CD14-positive monocyte (primary cell): ENCODE measurements at regions not wholly inside any gene's neighbourhood (a gene's known extent, or its start where the extent isn't known, plus 50 kb on each side); places are given as distances from the start of the nearest gene placed in this dataset.

Experiments used
- DNase-seq, 3 donors: peaks; one replicate each; pipeline ENCODE4 v3.0.0-alpha.2; 2011 to 2022
- H2AFZ ChIP-seq: 2 replicates; pipeline ENCODE4 v1.6.0; 2012; ENCODE audit warnings: mild to moderate bottlenecking, low read depth, low read length, inconsistent platforms; ENCODE audit not compliant: insufficient read depth, poor library complexity, severe bottlenecking
- H3K27ac ChIP-seq, 2 donors: 1 replicate in 1 of 2; 2 replicates in 1 of 2; pipeline ENCODE4 v1.5.1; 2012 to 2013; ENCODE audit warnings: low read length in 2 of 2, control low read depth in 1 of 2, inconsistent platforms in 1 of 2, low read depth in 1 of 2, mild to moderate bottlenecking in 1 of 2
- H3K27me3 ChIP-seq, 2 donors: one replicate each; pipeline versions ENCODE4 v1.6.0 to v1.6.1; 2011 to 2013; ENCODE audit warnings: low read length in 2 of 2; ENCODE audit not compliant: control insufficient read depth in 2 of 2, insufficient read depth in 2 of 2
- H3K36me3 ChIP-seq, 2 donors: replicated peaks in 1 of 2; 1 replicate in 1 of 2; 2 replicates in 1 of 2; pipeline versions ENCODE4 v1.5.1 to v1.6.1; 2012 to 2013; ENCODE audit warnings: low read length in 2 of 2, control low read depth in 1 of 2, inconsistent platforms in 1 of 2, mild to moderate bottlenecking in 1 of 2; ENCODE audit not compliant: insufficient read depth in 2 of 2, control insufficient read depth in 1 of 2
- H3K4me1 ChIP-seq, 2 donors: 1 replicate in 1 of 2; 2 replicates in 1 of 2; pipeline versions ENCODE4 v1.5.1 to v1.6.1; 2012 to 2013; ENCODE audit warnings: low read length in 2 of 2, control low read depth in 1 of 2, inconsistent platforms in 1 of 2, mild to moderate bottlenecking in 1 of 2, moderate library complexity in 1 of 2; ENCODE audit not compliant: insufficient read depth in 2 of 2, control insufficient read depth in 1 of 2
- H3K4me2 ChIP-seq: replicated peaks from 2 replicates; pipeline ENCODE3; 2012; ENCODE audit warnings: low read length, moderate library complexity, mild to moderate bottlenecking; ENCODE audit not compliant: poor library complexity, severe bottlenecking; ENCODE audit errors: extremely low read depth
- H3K4me3 ChIP-seq, 3 experiments: fragments of 200-600 bp in 1 of 3; sonication (generic) in 1 of 3; replicated peaks in 1 of 3; 1 replicate in 2 of 3; 2 replicates in 1 of 3; pipeline ENCODE4 v1.5.1; 2011 to 2013; ENCODE audit warnings: low read length in 3 of 3, mild to moderate bottlenecking in 3 of 3, control low read depth in 2 of 3, low read depth in 2 of 3, inconsistent platforms in 1 of 3, moderate library complexity in 1 of 3
- H3K79me2 ChIP-seq: 2 replicates; pipeline ENCODE4 v1.6.0; 2012; ENCODE audit warnings: mild to moderate bottlenecking, control low read depth, inconsistent platforms, low read length, moderate library complexity; ENCODE audit not compliant: insufficient read depth
- H3K9ac ChIP-seq: 2 replicates; pipeline ENCODE4 v1.6.0; 2017; ENCODE audit warnings: low read length, mild to moderate bottlenecking; ENCODE audit not compliant: insufficient read depth, poor library complexity, severe bottlenecking
- H3K9me3 ChIP-seq, 2 donors: replicated peaks in 1 of 2; 1 replicate in 1 of 2; 2 replicates in 1 of 2; pipeline versions ENCODE4 v1.5.1 to v1.6.1; 2012 to 2013; ENCODE audit warnings: low read length in 2 of 2, control low read depth in 1 of 2; ENCODE audit not compliant: control insufficient read depth in 1 of 2, insufficient read depth in 1 of 2
- H4K20me1 ChIP-seq: 2 replicates; pipeline ENCODE4 v1.6.0; 2012; ENCODE audit warnings: mild to moderate bottlenecking, low read length, control low read depth, moderate library complexity; ENCODE audit not compliant: insufficient read depth
- H3K27ac Mint-ChIP-seq, 7 donors: one replicate each; pipeline ENCODE4 v1.8.0; 2020; ENCODE audit warnings: mild to moderate bottlenecking in 7 of 7, mixed read lengths in 7 of 7, moderate library complexity in 6 of 7, inconsistent platforms in 2 of 7
- H3K27me3 Mint-ChIP-seq, 3 donors: one replicate each; pipeline ENCODE4 v1.8.0; 2021 to 2022; ENCODE audit warnings: low read depth in 3 of 3, mild to moderate bottlenecking in 3 of 3, mixed read lengths in 3 of 3, moderate library complexity in 3 of 3, inconsistent platforms in 1 of 3
- H3K36me3 Mint-ChIP-seq, 2 donors: one replicate each; pipeline ENCODE4 v1.8.0; 2020; ENCODE audit warnings: mixed read lengths in 2 of 2, inconsistent platforms in 1 of 2, mild to moderate bottlenecking in 1 of 2
- H3K4me1 Mint-ChIP-seq: one replicate; pipeline ENCODE4 v1.8.0; 2020; ENCODE audit warnings: mild to moderate bottlenecking, mixed read lengths
- H3K4me3 Mint-ChIP-seq, 2 donors: one replicate each; pipeline ENCODE4 v1.8.0; 2020; ENCODE audit warnings: mild to moderate bottlenecking in 2 of 2, mixed read lengths in 2 of 2, moderate library complexity in 1 of 2
- H3K9me3 Mint-ChIP-seq, 7 donors: one replicate each; pipeline ENCODE4 v1.8.0; 2020 to 2022; ENCODE audit warnings: mixed read lengths in 7 of 7, mild to moderate bottlenecking in 6 of 7, moderate library complexity in 6 of 7, inconsistent platforms in 2 of 7
- CTCF ChIP-seq: fragments of 200-600 bp; IDR thresholded peaks from one replicate; pipeline ENCODE4 v1.8.0; 2022; ENCODE audit warnings: antibody characterized with exemption, mild to moderate bottlenecking
- WGBS: methylation state at CpG from one replicate; pipeline ENCODE4 v1.1.5; 2013; ENCODE audit warnings: missing lambda C conversion rate; ENCODE audit not compliant: insufficient coverage; 5-methylcytosine and 5-hydroxymethylcytosine counted together
- intact Hi-C, 2 donors: fragments of 100-400 bp; cut with micrococcal nuclease; formaldehyde crosslinking; loops; one replicate each; pipeline versions ENCODE4 v1.15.0 to v1.15.1; 2023

GRCh38 chr16:8063159-8063558, 527.2 kb downstream of the TMEM114 start:
- DNase-seq, result no peak
- Histone ChIP-seq H2AFZ (no peak overlapping the region), H3K9ac (no peak overlapping the region), H3K4me1 (no peaks in the 10 kb centered on the region), H3K27me3 (no peaks in the 10 kb centered on the region), H3K9me3 (peaks cover 18 to 23% of the 10 kb centered on the region in 2 donors), H3K4me3 (no peak overlapping the region), H3K79me2 (no peaks in the 10 kb centered on the region), H4K20me1 (no peaks in the 10 kb centered on the region), H3K27ac (no peak overlapping the region), H3K4me2 (no peak overlapping the region), H3K36me3 (no peaks in the 10 kb centered on the region)
- H3K9me3 Mint-ChIP-seq, result peaks cover 5 to 23% (median 19%) of the 10 kb centered on the region in 7 donors
- no peaks in the 10 kb centered on the region for H3K27me3 Mint-ChIP-seq
- TF ChIP-seq CTCF, result no peak
- H3K4me1 Mint-ChIP-seq, result no peaks in the 10 kb centered on the region
- no peaks in the 10 kb centered on the region for H3K36me3 Mint-ChIP-seq
- no peak overlapping the region for H3K4me3 Mint-ChIP-seq
- WGBS, result 90% methylated on average over 2 of the region's 4 CpGs
- H3K27ac Mint-ChIP-seq, result no peak overlapping the region
- intact Hi-C loops, result no loop called here

- Histone ChIP-seq H4K20me1 (no peaks in the 10 kb centered on the region), H3K79me2 (no peaks in the 10 kb centered on the region), H3K27me3 (no peaks in the 10 kb centered on the region), H3K9ac (no peak overlapping the region), H2AFZ (no peak overlapping the region), H3K4me1 (no peaks in the 10 kb centered on the region), H3K36me3 (no peaks in the 10 kb centered on the region), H3K27ac (no peak overlapping the region), H3K4me2 (no peak overlapping the region), H3K4me3 (no peak overlapping the region), H3K9me3 (peaks cover 18 to 20% of the 10 kb centered on the region in 2 donors)
- no peak for DNase-seq
- intact Hi-C loops, result no loop called here
- Mint-ChIP-seq H3K36me3 (no peaks in the 10 kb centered on the region), H3K9me3 (peaks cover 5 to 23% (median 17%) of the 10 kb centered on the region in 7 donors), H3K27me3 (no peaks in the 10 kb centered on the region), H3K4me1 (no peaks in the 10 kb centered on the region), H3K27ac (no peak overlapping the region), H3K4me3 (no peak overlapping the region)
- no peak for TF ChIP-seq CTCF
- WGBS, result 95% methylated on average over 4 of the region's 9 CpGs
Observed at GRCh38 chr16:8062677-8063076, 527.6 kb downstream of the TMEM114 start.
